GM12892 (cell line): ENCODE measurements at regions not wholly inside any gene's neighbourhood (a gene's known extent, or its start where the extent isn't known, plus 50 kb on each side); places are given as distances from the start of the nearest gene placed in this dataset.

Experiments used
- POLR2AphosphoS5 ChIP-seq: IDR thresholded peaks from 2 replicates; pipeline ENCODE4 v1.6.1; 2011; ENCODE audit warnings: low read depth, low read length, control low read depth
- TAF1 ChIP-seq: IDR thresholded peaks from 2 replicates; pipeline ENCODE4 v1.6.1; 2011; ENCODE audit warnings: low read depth, mild to moderate bottlenecking, control low read depth, low read length, borderline replicate concordance

DNA sequence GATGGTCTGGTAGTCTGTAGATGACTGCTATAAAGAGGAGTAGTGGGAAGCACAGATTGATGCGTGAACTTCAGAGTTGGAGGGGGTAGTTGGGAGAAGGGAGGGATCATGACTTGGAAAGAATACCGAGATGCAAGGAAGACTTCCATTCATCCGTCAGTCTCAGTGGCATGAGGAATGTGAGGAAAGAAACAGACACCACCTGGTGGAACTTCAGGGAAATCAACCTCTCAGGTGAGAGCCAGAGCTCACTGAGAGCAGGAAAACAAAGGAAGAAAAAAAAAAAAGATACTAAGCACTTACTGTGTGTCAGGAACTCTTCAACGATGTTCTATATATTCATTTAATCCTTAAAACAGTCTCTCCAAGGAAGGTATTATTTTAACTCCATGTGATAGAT, 172.4 kb downstream of the OXSM start:
- TF ChIP-seq POLR2AphosphoS5 = no peak
- no peak for TF ChIP-seq TAF1
